ENCODE measurements at regions not wholly inside any gene's neighbourhood (a gene's known extent, or its start where the extent isn't known, plus 50 kb on each side); places are given as distances from the start of the nearest gene placed in this dataset.

DNA sequence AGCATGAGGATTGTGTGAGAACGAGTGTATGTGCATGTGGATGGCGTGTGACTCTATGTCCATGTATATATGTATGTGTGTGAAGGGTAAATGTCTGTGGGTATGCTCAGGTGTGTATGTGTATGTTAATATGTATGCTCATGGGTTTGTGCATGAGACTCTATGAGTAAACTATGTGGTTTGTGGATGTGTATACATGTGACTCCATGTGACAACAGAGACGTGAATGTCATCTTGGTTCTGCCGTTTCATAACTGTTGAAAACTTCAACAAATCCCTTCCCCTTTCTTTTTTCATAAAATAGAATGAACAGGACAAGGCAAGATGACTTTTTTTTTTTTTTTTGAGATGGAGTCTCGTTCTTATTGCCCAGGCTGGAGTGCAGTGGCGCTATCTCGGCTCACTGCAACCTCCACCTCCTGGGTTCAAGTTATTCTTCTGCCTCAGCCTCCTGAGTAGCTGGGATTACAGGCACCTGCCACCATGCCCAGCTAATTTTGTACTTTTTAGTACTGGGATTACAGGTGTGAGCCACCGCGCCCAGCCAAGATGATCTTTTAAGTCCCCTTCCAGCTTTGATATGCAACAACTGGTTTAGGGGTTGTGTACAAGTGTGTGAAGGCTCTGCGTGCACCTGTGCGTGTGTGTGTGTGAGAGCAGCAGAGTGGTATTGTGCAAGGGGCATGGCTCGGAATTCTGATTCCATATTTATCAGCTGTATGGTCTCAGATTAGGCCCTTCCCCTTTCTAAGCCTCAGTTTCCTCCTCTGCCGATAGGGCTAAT lies 106.3 kb downstream of the EBNA1BP2 start:
- no peak for DNase-seq

- no peak for DNase-seq
Observed at GRCh38 chr1:43065191-43065590, 106.5 kb upstream of the SLC2A1 start.

DNA sequence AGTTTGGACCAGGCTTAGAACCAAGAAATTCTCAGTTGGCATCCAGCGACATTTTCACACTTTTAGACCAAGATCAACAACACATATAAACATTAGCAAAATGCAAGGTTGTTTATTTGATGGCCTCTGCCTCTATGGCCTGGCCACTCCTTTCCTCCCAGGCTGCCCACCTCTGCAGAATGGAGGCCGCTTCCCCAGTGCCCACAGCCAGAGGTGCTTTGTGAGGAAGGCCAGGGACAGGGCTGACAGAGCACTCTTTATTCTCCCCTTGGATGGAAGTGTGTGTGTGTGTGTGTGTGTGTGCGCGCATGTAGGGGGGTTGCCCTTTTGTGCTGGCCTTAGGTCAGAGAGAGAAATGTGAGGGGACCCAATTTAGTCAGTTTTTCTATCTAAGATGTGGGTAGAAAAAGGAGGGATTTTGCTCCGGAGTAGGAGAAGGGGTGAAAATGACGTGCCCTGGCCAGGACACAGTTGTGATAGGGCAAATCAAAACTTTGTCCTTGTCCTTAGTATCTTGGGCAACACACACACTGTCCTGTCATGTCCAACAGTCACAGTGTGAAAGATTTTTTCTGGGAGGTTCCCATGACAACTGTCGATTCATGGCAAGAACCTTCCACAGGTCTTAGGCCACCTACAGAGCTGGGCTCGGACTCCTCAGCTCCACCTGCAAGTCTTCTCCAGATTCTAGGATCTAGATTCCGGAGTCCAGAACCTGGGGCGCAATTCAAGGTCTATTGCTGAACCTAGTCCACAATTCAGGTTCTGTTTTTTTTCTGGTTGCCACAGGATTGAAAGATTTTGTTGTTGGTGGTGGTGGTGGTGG lies 104.9 kb upstream of the SLC2A1 start:
- DNase-seq: no peak

DNA sequence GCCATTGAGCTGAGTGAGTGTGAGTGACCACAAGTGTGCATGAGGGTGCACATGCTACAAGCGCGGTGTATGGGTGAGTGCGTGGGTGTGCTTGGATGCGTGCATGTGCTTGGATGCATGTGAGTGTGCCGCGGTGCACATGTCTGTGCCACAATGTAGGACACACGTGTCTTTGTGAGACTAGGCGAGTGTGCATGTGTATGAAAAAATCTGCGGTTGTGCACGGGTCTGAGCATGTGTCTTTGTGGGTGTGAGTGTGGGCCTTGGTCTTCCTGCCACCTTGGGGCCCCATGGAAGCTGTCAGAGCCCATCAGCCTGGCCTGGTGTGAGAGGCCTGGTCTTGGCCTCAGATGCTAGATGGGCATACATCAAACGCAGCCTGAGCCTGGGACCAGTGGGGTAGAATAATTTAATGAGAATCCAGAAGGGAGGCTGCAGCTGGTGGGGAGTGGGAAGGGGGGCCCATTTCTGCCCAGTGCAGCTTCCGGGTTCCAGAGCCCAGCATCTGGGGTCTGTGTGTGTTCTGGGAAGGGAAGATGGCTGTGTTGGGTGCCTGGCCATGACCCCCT lies 103.9 kb upstream of the SLC2A1 start:
- no peak for DNase-seq

DNA sequence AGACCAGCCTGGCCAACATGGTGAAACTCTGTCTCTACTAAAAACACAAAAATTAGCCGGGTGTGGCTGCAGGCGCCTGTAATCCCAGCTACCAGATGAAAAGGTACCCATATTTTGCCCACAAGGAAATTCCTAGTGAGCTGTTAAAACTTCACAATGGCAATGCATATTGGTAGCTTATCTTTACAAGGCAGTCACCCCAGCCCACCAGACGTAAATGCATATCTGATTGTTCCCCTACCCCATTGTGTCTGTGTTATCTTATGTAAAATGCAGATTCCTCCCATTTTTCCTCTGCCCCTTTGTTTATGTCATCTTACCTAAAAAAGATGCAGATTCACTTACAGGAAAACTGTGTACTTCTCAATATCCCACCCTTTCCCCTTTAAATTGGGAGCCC lies 103.1 kb upstream of the SLC2A1 start:
- no peak for DNase-seq

GRCh38 chr1:43059640-43060574 lies 101.2 kb upstream of the SLC2A1 start:
- DNase-seq: no peak

DNA sequence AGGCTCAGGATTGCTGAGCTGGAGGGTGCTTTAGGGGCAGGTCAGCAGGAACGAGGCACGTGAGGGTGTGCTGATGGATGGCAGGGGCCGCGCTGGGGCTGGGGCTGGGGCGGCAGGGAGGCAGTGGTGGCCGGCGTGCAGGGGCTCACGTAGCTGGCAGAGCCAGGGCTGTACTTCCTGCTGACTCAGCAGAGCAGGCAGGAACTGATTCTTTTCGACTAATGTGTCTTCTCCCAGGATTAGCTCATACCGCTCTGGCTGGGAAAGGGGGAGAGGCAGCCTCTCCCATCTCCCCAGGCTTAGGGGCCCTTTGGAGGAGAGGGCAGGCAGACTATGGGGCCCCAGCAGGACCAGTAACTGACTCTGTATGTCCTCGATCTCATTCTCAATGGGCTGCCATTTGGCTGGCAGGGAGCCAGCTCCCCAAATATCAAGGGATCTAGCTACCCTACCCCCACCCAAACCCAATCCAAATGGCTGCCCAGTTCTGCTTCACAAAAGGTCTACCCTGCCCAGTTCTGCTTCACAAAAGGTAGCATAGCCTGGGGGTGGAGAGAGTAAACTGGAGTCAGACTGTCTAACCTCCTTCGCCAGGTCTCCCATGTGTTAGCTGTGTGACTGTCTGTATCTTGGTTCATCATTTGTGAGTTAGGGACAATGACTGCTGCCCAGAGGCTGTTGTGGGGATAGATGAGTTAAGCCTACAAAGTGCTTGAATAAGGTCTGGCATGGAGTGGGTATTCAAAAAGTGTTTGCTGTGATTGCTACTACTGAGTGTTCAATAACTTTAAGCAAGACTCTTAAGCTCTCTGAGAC lies 100.1 kb upstream of the SLC2A1 start:
- DNase-seq: peak in 1 of 56 donors; percentile 1

DNA sequence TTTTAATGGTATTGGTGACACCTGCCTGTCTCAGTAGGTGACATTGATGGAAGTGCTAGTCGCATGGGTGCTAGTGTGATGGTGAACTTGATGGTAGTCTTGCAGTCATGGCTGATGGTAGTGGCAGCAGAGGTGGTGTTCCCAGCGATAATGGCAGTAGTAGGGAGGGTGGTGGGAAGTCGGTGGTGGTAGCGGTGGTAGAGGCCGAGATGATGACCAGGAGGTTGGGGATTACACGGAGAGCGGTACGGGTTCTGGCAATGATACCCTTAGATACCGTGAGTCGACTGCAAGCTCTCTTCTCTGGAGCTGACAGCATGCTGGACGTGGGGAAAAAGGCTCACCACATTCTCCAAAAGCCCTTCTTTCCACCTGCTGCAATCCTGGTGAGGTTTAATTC lies 99.4 kb upstream of the SLC2A1 start:
- no peak for DNase-seq

GRCh38 chr1:43057567-43057966 lies 98.9 kb upstream of the SLC2A1 start:
- no peak for DNase-seq

- DNase-seq: no peak
Observed at GRCh38 chr1:43056981-43057391, 98.3 kb upstream of the SLC2A1 start.

DNA sequence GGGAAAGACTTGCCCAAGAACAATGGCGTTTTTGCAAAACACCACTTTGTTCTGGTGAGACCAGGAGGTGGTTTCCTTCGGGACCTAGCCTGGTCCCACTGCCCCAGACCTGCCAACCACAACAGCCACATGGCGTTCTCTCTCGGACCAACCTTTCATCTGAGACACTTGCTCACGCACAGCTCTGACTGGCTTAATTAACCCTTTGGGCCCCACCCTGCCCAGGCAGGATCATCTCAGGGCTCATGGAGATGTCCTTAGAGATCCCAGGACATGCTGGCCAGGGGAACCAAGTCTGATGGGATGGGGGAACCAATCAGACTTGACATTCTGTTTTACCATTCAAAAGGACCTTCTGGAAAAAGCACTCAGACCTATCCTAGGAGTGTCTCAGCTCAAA lies 97.8 kb upstream of the SLC2A1 start:
- DNase-seq: no peak

GRCh38 chr1:43054961-43055360 lies 96.3 kb upstream of the SLC2A1 start:
- DNase-seq: no peak

DNA sequence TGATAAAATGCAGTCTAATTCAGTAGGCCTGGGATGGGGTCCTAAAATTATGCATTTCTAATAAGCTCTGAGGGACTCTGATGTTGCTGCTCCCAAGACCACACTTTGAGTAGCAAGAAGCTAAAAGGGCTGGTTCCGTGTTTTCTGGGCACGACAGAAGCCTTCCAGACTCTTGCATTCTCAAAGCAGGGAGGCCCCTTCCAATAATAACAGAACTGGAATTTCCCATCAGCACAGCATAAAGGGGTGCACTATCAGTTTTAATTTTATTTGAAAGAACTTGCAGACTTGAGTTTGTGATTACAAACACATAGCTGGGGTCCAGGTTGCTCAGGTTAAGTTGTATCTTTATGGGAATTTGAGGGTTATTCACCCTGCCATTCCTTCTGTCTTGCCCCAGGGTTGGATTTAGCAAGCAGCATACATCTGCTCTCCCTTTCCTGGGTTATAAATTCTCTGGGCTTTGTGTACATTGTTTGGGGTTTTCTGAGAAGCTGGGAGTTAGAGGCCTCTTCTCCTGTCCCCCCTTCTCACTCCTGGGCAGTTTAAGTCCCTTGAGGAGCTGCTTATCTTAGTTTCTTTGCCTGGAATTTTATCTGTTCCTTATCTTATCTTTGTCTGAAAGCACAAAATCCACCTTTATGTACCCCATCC lies 94.2 kb upstream of the SLC2A1 start:
- DNase-seq: no peak

DNA sequence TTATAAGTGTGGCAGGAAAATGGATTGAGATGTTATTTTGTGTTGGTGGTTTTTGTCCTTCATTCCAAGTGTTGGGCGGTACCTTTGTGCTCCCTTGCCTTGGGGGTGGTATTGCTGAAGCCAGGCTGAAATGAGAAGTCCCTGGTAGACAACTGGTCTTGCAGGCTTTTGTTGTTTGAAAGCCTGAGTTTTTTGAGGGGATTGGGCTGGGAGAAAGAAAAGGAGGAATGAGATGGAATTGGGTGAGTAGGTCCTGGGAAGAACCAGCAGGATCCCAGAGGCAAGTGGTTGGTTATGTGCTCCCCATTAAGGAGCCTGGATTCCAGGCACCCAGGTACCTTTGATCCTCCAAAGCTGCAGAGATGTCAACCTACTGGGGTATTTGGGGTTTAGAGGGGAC lies 93.7 kb upstream of the SLC2A1 start:
- no peak for DNase-seq

GRCh38 chr1:43049481-43049880 lies 90.8 kb upstream of the SLC2A1 start:
- no peak for DNase-seq

DNA sequence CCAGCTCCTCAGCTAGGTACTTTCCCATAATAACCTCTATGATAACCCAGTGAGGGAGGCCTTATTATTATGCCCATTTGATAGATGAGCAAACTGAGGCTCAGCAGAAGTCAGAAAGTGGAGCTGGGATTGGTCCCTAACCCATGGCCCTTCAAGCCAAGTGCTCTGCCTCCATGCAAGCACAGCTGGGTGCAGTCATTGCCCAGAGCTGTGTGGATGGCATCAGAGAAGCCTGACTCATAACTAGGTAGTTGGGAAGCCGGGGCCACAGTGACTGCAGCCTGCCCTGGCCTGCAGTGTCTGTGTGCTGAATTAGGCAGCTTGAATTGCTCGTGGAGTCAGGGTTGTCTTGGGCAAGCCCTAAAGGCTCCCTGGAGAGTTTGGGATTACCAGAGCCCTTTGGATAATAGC lies 89.9 kb upstream of the SLC2A1 start:
- DNase-seq: no peak

GRCh38 chr1:43047135-43047534 lies 88.5 kb upstream of the SLC2A1 start:
- no peak for DNase-seq

DNA sequence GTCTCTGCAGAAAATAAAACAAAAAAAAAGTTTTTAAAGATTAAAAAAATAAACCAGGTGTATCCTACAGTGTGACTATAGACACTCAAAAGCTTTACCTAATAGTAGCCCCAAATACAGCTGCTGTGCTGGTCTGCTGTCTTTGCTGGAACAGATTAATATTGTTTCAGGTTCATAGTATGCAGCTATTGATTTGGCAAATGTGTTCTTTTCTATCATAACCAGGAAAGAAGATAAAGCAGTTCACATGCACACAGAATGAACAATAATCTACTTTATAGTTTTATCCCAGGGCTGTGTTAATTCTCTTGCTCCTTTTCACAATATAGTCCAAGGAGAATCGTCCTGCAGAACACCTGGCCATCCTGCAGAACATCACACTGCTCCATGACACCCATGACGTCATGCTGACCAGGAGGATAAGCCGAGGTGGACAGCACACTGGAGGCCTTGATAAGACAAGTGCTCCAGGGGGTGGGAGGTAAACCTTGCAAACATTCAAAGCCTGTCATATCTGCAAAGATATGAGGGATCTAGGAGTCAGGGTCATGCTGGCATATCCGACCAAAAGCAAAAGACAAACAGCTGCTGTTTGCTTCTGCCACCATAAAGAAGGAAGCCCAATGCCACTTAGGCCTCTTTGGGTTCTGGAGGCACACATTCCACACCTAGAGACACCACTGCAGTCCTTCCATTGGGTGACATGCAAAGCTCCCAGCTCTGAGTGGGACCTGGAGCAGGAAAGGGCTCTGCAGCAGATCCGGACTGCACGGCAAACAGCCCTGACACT lies 86.1 kb upstream of the SLC2A1 start:
- no peak for DNase-seq

GRCh38 chr1:43043695-43044094 lies 85.0 kb upstream of the SLC2A1 start:
- no peak for DNase-seq
